GM12878 (cell line): ENCODE measurements at regions not wholly inside any gene's neighbourhood (a gene's known extent, or its start where the extent isn't known, plus 50 kb on each side); places are given as distances from the start of the nearest gene placed in this dataset.

ENCODE experiments used
- CBFB ChIP-seq: IDR thresholded peaks from 2 replicates; pipeline ENCODE4 v1.6.1; 2016; ENCODE audit warnings: antibody characterized with exemption, low read depth
- CTCF ChIP-seq, 3 experiments: IDR thresholded peaks in 2 of 3; conservative IDR thresholded peaks in 1 of 3; 2 replicates each; pipeline ENCODE4 v1.5.1; 2011; ENCODE audit warnings: low read depth in 3 of 3, low read length in 3 of 3, mild to moderate bottlenecking in 3 of 3, control low read depth in 2 of 3, moderate library complexity in 2 of 3, inconsistent platforms in 1 of 3, mixed read lengths in 1 of 3; ENCODE audit not compliant: control insufficient read depth in 2 of 3, insufficient read depth in 1 of 3; ENCODE audit errors: extremely low read depth in 1 of 3
- EED ChIP-seq: sonication (generic); IDR thresholded peaks from 2 replicates; pipeline ENCODE4 v1.6.1; 2016; ENCODE audit warnings: antibody characterized with exemption, low read depth
- POLR2AphosphoS5 ChIP-seq: IDR thresholded peaks from 2 replicates; pipeline ENCODE4 v1.6.1; 2011; ENCODE audit warnings: mild to moderate bottlenecking, low read length, inconsistent platforms
- RFX5 ChIP-seq: IDR thresholded peaks from 2 replicates; pipeline ENCODE4 v1.6.1; 2011; ENCODE audit warnings: low read depth, low read length, improper control_type of control experiment
- SMC3 ChIP-seq: IDR thresholded peaks from 2 replicates; pipeline ENCODE4 v1.6.1; 2011; ENCODE audit warnings: low read length, improper control_type of control experiment, borderline replicate concordance
- TF ChIP-seq, protein P1 (sequence below): fragments of 150-350 bp; IDR thresholded peaks from 2 replicates; pipeline ENCODE4 v1.6.1; 2016; ENCODE audit warnings: low read depth, low read length

DNA sequence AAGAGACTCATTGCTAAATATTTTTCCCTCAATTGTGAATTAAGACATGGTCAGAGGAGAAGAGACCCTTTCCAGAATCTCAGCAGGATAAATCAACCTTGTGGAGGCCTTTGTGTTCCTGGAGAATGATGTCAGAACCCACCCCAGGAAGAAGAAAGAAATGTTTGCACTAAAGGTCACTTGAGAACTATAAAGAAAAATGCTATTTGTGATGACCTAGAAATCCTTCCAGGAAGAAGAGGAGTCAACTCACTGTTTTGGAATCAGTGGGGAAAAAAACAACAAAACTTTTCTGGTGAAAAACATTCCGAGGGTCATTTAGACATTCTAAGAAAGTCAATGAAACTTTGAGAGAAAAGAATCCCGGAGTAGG lies 129.1 kb upstream of the ANKRD1 start:
- TF ChIP-seq CTCF (IDR thresholded peaks at IDR 0.05 in 2 of 3, conservative IDR thresholded peaks at IDR 0.05 in 1 of 3; ENCODE audit: control insufficient read depth in 2 of 3, extremely low read depth in 1 of 3, insufficient read depth in 1 of 3, low read depth in 3 of 3, low read length in 3 of 3), result no peak
- TF ChIP-seq POLR2AphosphoS5, result no peak
- TF ChIP-seq, protein P1, sequence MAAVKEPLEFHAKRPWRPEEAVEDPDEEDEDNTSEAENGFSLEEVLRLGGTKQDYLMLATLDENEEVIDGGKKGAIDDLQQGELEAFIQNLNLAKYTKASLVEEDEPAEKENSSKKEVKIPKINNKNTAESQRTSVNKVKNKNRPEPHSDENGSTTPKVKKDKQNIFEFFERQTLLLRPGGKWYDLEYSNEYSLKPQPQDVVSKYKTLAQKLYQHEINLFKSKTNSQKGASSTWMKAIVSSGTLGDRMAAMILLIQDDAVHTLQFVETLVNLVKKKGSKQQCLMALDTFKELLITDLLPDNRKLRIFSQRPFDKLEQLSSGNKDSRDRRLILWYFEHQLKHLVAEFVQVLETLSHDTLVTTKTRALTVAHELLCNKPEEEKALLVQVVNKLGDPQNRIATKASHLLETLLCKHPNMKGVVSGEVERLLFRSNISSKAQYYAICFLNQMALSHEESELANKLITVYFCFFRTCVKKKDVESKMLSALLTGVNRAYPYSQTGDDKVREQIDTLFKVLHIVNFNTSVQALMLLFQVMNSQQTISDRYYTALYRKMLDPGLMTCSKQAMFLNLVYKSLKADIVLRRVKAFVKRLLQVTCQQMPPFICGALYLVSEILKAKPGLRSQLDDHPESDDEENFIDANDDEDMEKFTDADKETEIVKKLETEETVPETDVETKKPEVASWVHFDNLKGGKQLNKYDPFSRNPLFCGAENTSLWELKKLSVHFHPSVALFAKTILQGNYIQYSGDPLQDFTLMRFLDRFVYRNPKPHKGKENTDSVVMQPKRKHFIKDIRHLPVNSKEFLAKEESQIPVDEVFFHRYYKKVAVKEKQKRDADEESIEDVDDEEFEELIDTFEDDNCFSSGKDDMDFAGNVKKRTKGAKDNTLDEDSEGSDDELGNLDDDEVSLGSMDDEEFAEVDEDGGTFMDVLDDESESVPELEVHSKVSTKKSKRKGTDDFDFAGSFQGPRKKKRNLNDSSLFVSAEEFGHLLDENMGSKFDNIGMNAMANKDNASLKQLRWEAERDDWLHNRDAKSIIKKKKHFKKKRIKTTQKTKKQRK, result no peak
- no peak for TF ChIP-seq RFX5
- TF ChIP-seq SMC3, result no peak
- no peak for TF ChIP-seq CBFB
- no peak for TF ChIP-seq EED
